Eye (tissue), 1 donor: ENCODE measurements at regions not wholly inside any gene's neighbourhood (a gene's known extent, or its start where the extent isn't known, plus 50 kb on each side); places are given as distances from the start of the nearest gene placed in this dataset.
A peak's percentile ranks its signal among the peaks of the same experiment; 100 is the strongest.

Source experiments
- DNase-seq: peaks from one replicate; pipeline ENCODE4 v3.0.0-alpha.2; 2015

DNA sequence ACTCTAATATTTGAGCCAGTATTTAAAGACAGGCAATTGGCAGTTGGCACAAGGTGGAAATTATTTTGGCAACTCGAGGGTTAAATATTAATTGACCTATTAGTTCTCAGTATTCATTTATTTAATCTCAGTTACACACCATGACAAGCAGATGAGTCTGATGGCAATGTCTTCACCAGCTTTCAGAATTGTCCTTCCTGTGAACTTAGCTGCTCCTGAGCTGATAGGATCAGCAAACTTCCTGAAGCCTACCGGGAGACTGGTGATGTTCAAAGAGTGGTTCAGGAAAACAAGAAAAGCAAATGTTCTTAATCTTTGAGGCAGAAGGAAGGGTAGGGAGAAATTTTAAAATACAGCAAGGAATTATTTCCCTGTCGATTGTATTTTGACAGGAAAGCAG, 522.2 kb downstream of the SOX2 start:
- DNase-seq: no peak

DNA sequence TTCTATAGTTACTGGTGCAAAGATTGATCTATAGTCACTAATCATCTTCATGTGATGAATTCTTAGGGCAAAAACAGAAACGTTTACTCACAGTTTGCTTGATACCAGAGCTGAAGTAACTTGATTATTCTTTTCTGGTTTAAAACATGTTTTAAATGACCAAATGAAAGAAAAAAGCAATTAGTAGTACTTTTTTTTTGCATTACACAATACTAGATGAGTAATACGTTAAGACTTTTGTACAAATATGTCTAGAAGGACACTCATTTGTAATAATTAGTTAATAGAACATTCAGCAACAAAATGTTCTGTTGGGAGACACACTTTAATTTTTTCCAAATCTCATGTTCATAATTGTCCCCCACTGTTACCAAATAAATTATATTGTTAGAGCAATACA, 523.2 kb downstream of the SOX2 start:
- DNase-seq: no peak

DNA sequence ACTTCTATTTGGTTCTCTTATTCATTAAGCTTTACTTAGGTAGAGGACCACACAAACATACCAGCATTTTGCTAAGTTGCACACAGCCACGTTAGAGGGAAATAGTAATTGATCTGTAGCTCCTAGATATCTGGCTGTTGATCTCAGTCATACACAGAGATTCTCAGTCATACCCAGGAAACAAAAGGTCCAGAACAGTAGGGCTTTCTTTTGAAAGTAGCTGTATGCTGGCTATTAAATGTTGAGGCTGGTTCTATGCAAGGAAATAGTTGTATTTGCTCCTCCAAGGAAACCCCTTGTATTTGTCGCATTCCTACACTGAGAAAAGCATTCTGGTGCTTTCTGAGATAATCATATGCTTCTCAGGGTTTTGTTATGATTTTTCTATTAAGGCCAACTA, 523.8 kb downstream of the SOX2 start:
- DNase-seq: no peak

DNA sequence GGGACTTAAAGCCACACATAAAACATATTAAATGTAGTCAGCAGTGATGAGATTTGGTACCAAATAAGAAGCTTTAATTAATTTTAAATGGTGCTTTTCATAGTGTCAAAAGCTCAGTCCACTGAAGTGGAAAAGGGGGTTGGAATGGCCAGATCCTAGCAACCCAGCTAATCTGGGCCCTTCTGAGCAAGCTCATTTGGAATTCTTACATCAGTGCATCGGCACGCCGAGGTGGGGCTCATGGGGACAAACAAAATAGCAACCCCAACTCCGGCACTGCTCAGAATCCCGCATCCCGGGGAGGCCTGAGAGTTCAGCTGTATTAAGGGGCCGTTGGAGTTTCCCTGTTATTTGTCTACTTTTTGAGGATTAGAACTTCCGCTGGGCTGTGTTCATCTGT, 526.4 kb downstream of the SOX2 start:
- peak; percentile 92 for DNase-seq

DNA sequence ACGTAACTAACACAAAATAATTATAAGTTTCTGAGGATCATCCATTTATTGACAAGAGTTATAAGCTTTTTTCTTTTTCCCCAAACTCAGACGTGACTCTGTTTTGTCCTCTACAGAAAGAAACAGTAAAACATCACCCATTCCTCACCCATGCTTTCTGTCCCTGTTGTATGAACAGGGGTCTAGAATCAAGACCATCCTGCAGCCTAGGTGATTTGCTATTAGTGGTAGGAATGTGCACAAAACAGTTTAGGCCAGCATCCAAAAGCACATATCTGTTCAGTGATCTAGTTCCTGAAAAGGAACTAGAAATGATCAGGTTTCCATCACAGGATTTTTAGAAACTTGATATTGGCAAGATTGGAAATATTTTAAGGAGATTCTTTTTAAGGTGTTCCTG, 527.6 kb downstream of the SOX2 start:
- DNase-seq: no peak

DNA sequence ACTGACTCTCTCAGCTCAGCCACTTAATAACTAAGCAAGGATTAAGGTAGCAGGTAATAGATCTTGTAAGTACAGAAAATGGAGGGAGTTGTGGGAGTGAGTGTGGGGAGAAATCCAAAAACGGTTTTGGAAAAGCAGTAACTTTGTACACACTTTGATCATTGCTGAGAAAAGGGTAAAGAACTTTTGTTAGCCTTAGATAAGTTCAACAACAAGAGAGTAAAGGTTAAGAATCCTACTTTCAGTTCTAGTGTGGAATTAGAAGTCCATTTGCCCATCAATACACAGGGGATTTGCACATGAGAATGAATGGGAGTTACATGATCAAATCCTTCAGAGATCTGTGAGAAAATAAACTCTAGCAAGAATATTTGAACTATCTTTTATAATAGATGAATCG, 528.7 kb downstream of the SOX2 start:
- no peak for DNase-seq

DNA sequence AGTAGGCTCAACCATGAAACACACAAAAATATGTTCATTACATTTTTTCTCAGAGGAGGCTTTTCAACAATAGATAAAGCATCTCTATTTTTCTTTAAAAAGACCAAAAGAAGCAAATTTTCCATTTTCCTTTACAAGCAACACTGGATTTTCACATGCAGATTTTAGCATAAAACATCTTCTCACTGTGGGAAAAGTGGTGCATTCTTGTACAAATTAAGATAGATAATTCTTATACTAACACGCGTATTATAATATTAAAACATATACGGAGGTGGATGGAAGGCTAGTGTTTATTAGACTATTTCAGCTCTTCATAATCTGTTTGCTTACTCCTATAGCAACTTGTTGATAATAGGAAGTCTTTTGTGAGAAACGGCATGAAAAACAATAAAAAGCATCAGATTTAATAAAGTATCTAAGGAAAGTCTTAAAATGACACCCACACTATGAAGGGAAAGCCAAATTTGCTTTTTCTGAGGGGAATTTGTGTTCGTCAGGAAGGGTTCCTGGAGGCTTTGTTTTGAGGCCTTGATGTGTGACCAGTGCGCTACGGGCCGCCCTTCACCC, 529.6 kb downstream of the SOX2 start:
- DNase-seq: no peak

DNA sequence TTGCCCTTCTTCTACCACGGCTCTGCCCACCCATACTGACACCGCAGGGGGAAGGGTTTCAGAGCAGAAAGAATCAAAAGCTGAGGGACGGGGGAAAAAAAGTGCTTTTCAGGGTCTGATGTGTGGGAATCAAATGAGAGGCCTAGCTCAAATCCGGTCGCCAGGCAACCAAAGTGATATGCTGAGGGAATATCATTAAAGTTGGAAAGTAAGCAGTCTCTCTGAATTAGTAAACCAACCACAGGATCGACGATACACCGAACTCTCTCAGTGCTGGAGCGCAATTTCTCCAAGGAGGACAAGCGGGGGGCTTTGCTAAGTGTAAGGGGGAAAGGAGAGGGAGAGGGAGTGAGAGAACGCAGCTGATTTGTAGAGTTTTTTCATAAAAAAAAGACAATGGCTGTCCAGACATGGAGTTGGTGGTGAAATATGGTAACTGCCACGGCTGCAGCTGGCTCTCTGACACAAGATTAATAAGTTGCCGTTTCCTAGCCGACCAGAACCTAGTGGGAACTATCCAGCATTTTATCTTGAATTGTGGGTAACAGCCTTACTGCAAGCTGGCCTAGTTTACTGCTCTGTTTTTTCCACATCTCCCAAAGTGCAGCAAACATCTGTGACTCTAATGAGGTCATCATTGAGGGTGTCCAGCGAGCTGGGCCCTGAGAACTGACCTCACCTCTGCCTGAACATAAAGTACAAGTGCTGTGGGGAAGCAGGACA, 530.2 kb downstream of the SOX2 start:
- DNase-seq: peak; percentile 88

DNA sequence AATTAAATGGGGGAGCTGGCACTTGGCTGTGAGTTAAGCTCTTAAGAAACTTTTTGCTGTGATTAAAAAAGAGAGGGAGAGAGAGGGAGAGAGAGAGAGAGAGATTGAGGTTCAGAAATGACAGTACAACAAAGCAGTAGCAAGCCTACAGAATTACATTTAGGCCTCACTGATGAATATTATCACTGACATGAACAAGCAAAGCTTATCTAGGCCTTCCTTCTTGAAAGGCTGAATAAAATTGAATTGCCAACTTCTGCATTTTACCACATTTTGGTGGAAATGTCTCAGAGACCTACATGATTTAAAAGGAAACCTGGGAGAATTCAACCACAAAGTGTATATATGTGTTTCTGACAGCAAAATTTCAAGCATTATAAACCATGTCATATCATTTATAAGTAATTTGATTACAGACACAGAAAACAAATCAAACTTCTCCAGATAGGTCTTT, 530.8 kb downstream of the SOX2 start:
- no peak for DNase-seq

DNA sequence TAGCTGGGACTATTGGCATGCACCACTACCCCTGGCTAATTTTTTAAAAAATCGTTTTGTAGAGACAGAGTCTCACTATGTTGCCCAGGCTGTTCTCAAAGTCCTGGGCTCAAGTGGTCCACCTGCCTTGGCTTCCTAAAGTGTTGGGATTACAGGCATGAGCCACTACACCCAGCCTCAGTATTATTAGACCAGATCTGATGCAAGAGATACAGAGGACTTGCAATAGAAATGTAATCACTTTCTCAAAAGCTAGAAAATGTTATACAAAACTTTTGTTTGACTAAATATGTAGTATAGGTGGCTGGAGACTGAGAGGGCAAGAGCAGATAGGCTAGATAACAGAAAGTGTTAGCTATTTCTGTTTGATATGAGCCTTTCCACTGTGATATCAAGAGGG, 531.9 kb downstream of the SOX2 start:
- no peak for DNase-seq

DNA sequence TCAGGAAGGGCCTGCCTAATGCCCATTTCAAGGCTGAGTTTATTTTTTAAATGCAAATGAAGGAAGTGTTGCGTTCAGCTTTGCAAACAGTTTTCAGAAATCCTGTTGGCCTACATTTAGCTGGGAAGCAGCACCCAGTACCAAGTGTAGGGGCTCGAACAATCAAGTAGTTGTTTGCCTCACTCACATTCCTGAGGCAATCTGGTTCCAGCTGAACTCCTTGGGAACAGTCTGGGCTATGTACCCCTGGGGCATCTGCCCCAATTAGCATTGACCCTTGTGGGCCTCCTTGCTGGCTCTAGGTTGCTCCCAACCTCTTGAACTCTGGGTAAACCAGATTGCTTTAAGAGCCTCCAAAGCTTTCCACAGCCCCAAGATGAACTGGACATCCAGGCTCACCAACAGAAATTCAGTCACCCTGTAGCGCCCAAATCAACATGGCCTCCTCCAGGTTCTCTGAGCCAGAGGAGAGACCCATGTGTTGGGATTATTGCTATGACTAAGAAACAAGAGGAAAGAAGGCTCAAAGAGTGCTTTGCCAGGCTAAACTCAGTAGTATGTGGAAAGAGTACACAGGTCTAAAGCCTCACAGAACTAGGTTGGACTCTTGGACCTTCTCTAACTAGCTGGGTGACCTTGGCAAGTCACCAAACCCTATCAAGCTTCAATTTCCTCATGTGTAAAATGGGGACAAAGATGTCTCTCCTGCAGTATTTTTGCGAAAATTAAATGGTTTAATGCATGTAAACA, 532.7 kb downstream of the SOX2 start:
- peak; percentile 78 for DNase-seq

DNA sequence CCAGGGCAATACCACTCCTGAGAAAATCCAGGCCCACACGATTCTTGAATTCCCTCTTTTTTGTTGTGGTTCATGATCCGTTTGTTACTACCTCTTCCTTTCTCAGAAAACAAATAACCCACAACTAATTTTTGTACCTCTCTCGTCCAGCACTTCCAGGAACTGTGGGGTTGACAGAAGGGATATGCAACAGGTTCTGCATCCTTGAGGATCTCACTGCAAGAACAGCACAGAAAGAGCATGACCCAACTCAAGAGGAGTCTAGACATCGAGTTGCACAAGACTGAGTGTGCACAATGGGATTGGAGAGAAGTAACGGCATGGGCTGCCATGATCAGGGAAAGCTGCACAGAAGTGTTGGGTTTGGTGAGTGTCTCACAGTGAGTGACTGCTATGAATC, 533.3 kb downstream of the SOX2 start:
- no peak for DNase-seq

DNA sequence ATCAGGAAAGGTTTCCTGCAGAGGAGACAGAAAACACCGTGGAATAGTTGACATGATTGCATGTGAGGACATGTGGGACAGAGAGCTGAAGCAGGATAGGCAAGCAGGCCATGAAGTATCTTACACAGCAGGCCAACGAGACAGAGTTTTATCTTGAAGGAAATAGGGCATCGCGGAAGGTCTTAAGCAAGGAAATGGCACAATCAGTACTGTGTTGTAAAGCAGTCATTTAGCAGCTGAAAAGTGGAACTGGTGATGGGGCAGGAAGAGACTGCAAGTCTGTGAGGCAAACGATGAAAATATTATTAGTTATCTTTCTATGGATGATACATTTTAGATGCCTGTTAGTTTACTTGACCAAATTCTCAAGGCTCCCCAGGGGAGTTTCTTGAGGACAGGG, 535.1 kb downstream of the SOX2 start:
- no peak for DNase-seq

DNA sequence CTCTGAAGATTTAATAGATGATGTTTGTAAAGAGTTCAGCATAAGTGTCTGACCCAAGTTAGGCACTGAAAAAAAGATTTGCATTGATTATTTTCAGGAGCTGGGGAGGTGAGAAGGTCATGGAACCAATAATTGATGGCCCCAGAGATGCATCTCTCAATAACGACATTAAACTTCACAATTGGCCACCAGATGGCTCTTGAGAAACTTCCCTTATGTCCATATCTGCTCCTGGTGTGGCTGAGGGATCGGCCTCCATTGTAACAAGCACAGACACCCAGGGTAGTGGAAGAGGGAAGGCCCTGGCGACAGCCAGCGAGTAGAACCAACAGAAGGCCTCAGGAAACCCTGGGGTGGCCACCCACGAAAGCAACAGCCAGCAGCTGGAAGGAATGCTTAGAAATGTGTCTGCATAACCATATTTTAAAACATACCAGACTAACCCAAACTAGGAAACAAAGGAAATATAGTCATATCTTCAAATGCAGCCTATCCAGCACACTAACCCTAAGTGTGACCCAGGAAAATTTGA, 536.7 kb downstream of the SOX2 start:
- peak; percentile 29 for DNase-seq

DNA sequence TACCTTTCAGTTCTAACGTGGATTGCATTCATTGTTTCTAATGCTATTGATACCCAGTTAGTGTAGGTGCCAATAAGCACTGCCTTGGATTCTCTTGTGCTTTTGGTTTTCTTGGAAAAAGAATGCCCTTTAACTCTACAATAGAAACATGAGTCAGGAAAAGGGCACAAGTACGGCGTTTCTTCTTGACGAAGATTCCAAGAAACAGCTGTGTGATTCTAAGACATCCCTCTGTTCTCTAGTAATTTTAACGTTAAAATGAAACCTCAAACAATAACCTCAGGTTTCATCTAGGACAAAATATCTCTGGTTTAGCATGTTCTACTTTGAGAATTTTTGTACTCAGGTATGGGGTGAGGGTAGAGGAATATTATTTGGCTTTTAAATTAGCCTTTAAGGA, 540.5 kb upstream of the ATP11B start:
- DNase-seq: no peak

DNA sequence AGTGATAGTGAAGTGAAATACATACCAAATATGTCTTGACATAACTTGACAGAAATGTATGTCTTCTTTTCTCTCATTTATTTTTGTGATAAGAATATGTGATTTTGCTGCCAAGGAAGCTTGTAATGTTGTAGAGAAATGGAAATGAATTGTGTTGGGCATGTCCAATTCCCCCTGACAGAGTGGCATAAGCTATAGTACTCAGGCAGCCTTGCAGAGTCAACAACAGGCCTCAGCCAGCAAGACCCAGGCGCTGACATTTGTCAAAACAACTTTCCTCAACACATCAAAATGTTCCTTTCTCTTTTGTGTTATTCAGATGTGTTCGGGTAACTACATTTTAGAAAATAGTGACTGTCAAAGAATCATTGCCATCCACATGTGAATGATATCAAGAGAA, 538.1 kb upstream of the ATP11B start:
- DNase-seq: no peak

DNA sequence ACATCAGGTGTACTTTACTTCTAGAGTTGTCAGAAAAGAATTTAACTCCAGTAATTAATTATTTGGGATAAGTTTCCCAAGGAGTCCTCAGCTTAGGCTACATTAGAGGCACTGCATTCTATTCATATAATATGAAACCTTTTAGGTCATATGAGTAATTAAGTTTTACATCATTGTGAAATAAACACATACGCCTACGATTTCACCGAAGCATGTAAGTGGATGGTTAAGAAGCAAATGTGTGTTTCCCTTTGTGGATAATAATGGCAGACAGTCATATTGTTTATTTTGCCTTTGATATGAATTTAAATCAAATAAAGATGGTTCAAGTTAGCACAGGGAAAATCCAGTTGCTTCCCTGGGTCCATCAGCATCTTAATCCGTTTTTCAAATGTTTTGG, 535.9 kb upstream of the ATP11B start:
- DNase-seq: no peak

DNA sequence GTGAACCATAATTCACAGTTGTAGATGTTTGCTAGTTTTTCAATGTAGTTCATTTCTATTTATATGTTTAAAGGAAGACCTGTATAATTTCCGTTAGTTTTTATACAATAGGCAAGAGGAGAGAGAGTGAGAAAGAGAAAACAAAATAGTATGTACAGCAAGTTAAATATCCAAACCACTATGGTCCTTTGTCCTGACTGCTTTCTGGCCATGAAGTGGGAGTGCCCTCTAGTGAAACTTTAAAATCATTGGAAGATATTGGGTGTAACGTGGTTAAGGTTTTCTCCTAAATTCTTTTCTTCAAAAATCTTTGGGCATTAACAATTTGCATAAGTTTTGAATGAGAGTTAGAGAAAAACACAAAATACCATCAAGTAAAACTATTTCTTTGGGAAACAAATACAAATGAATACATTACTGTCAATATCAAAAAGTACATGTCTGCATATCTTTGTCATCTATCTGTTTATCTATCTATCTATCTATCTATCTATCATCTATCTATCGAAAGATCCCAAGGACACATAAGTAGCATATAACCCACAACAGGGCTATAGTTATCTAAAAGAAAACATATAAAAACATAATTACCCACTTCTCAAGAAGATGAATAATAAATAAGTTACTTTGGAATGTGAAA, 534.6 kb upstream of the ATP11B start:
- peak; percentile 85 for DNase-seq

DNA sequence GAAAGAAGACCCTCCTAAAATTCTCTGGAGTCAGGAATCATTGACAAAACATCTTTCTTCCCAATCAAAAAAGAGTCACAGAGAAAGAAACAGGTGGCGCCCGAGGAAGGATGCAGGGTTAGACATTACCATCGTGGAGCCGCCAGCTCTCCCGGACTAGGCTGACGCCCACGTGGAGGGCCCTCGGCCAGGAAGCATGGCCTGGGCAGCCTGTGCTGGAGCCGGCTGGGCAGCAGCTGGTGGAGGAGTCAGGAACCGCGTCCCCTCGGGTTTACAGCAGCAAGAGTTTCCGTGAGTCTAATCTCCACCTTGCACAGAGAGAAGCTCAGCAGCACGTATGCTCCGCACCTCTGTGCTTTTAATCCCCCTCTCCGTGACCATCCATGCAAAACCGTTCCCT, 533.7 kb upstream of the ATP11B start:
- peak; percentile 59 for DNase-seq

DNA sequence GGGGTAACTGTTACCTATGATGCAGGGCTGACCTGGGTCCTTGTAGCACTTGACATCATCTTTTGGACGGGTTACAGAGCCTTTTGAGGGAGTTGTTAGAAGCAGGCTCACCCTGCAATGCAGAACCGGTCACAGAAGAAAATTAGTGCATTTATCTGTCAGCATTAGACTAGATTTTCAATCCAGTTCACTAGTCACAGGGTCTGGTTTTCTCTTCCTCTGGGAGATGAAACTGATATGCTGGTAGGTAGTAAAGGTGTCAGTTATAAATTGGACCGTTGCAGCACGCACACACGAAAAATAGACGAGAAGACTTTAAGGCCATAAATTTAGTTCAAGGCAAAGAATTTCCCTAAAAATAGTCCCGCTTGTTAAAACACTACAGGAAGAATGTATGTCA, 532.3 kb upstream of the ATP11B start:
- no peak for DNase-seq

DNA sequence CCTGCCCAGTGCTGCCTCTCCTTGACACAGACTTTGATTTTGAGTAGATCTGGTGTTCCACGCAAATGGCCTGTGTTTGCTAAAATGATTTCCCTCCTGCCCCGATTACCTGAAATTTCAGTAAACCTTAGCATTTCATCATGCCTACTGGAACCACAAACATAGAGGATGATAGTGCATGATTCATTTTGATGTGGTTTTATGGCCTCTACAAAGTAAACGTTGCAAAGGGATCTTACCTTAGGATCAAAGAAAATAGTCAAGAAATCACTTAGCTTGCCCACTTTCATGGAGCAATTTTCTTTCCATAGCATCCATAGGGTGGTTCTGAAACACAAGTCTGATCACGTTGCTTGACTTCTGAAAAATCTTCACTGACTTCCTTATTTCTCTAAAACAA, 524.6 kb upstream of the ATP11B start:
- DNase-seq: no peak

DNA sequence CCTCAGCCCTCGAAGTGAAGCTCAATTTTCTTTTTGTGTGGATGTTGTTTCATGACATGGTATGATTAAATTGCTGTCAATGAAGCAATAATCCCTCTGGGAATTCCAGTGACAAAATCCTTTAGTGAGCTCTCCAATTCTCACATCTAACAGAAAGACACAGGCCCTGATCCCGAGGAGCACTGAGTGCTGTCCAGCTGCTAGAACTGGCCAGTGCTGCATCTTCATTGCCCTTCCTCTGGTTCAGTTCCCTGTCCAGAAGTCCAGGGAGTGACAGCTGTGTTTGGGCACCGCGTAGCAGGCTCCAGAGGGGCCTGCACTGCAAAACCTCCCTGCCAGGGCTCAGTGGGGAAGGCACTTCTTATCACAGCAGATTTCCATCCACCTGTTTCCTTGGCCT, 516.8 kb upstream of the ATP11B start:
- no peak for DNase-seq

DNA sequence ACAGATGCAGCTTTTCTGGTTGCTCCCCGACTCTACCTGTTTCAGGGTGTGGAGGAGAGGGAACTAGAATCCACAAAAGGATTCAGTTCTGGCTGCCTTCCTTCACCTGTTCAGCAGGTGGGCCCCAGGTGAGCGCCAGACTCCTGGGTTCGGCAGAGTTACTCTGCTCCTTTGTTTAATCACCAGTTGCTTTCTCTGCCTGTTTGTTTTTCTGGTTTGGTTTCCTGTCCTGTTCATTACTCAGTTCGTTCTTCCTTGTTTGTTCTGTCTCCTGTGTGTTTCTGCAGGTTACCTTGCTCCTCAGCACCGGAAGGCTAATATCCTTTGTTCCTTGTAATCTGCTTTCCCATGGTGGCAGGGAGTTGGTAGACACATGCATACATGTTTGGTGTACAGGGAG, 508.5 kb upstream of the ATP11B start:
- no peak for DNase-seq

DNA sequence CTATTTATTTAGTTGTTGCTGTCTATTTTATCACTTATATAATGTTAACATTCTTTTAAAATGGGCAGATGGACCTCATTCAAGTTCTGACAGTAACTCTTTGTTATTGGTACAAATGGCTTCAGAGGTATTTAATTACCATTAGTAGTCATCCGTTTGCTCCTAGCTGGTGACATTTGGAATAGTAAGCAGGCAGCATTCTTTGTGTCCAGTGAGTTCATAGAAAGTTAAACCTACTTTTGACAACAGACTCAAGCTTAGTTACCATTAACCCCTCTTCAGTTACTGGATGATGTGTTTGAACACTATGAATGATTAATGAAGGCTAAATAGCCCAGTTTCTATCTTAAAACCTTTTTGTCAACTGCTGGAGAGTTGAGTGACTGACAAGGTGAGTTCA, 500.7 kb upstream of the ATP11B start:
- DNase-seq: no peak
